ENCODE measurements at regions not wholly inside any gene's neighbourhood (a gene's known extent, or its start where the extent isn't known, plus 50 kb on each side); places are given as distances from the start of the nearest gene placed in this dataset.

DNA sequence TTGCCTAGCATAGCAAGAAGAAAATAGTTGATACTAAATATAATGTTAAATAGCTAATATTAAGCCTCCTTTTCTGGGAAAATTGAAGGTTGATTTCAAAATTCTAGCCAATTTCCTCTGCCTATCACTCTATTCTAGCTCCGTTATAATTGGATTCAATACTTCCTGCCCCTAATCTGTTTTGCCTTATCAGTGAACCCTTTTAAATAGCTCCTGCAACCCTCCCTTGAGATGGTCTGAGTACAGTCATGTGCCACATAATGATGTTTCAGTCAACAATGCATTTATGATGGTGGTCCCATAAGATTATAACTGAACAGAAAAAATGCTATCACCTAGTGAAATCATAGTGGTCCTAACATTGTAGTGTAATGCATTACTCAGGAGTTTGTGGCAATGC lies 79.7 kb upstream of the PBX1 start:
- no peak overlapping the region for H3K4me2 ChIP-seq (ENCODE audit: insufficient read depth, low read length)
- no peak for FAIRE-seq
- H3K9ac ChIP-seq (ENCODE audit: insufficient read depth in 1 of 2, low read depth in 2 of 2, low read length in 2 of 2), result no peak overlapping the region
- H3K9me3 ChIP-seq (replicated peaks; ENCODE audit: control insufficient read depth, insufficient read depth, low read depth, low read length), result no peaks in the 10 kb centered on the region
- H2AFZ ChIP-seq (ENCODE audit: low read depth, low read length), result no peak overlapping the region
- no peaks in the 10 kb centered on the region for H3K36me3 ChIP-seq (ENCODE audit: control insufficient read depth, insufficient read depth, low read length)
- H4K20me1 ChIP-seq (replicated peaks; ENCODE audit: control insufficient read depth, insufficient read depth, low read length), result no peaks in the 10 kb centered on the region
- in situ Hi-C loops (cut with MboI), result no loop called here
- TF ChIP-seq ZNF133 (CRISPR knock-in tag; IDR thresholded peaks at IDR 0.05), result no peak
- TF ChIP-seq EGR1 (conservative IDR thresholded peaks at IDR 0.05), result no peak
- no peak for TF ChIP-seq FOXP1 (CRISPR knock-in tag; IDR thresholded peaks at IDR 0.05)
- no peak for TF ChIP-seq CBX1 (IDR thresholded peaks at IDR 0.05; ENCODE audit: low read depth)
- no peak for TF ChIP-seq NFE2L1 (tag; IDR thresholded peaks at IDR 0.05; ENCODE audit: borderline replicate concordance, low read depth)
- no peak for TF ChIP-seq SRF (CRISPR knock-in tag; IDR thresholded peaks at IDR 0.05)
- TF ChIP-seq, protein P1, sequence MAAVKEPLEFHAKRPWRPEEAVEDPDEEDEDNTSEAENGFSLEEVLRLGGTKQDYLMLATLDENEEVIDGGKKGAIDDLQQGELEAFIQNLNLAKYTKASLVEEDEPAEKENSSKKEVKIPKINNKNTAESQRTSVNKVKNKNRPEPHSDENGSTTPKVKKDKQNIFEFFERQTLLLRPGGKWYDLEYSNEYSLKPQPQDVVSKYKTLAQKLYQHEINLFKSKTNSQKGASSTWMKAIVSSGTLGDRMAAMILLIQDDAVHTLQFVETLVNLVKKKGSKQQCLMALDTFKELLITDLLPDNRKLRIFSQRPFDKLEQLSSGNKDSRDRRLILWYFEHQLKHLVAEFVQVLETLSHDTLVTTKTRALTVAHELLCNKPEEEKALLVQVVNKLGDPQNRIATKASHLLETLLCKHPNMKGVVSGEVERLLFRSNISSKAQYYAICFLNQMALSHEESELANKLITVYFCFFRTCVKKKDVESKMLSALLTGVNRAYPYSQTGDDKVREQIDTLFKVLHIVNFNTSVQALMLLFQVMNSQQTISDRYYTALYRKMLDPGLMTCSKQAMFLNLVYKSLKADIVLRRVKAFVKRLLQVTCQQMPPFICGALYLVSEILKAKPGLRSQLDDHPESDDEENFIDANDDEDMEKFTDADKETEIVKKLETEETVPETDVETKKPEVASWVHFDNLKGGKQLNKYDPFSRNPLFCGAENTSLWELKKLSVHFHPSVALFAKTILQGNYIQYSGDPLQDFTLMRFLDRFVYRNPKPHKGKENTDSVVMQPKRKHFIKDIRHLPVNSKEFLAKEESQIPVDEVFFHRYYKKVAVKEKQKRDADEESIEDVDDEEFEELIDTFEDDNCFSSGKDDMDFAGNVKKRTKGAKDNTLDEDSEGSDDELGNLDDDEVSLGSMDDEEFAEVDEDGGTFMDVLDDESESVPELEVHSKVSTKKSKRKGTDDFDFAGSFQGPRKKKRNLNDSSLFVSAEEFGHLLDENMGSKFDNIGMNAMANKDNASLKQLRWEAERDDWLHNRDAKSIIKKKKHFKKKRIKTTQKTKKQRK (IDR thresholded peaks at IDR 0.05; ENCODE audit: borderline replicate concordance, low read depth, low read length), result no peak
- TF ChIP-seq, protein P2, sequence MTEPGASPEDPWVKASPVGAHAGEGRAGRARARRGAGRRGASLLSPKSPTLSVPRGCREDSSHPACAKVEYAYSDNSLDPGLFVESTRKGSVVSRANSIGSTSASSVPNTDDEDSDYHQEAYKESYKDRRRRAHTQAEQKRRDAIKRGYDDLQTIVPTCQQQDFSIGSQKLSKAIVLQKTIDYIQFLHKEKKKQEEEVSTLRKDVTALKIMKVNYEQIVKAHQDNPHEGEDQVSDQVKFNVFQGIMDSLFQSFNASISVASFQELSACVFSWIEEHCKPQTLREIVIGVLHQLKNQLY (CRISPR knock-in tag; conservative IDR thresholded peaks at IDR 0.05), result no peak
- no peak for TF ChIP-seq NCOA4 (IDR thresholded peaks at IDR 0.05; ENCODE audit: partially characterized antibody)
- no peak for TF ChIP-seq E2F3 (CRISPR knock-in tag; IDR thresholded peaks at IDR 0.05)
- TF ChIP-seq ASH1L (IDR thresholded peaks at IDR 0.05; ENCODE audit: borderline replicate concordance, low read depth, partially characterized antibody), result no peak
- ChIA-PET POLR2A (no interaction called here), CTCF (ENCODE audit: low intra/inter-chr PET ratio) (no interaction called here)
- no peak for ATAC-seq
- DNase-seq (ENCODE audit: extremely low read depth in 1 of 4, low spot score in 3 of 4), result no peak
- WGBS (ENCODE audit: insufficient coverage, low coverage, missing lambda C conversion rate), result 0% methylated on average over 1 of the region's 1 CpG
- no peaks in the 10 kb centered on the region for H3K9me1 ChIP-seq (ENCODE audit: control insufficient read depth, insufficient read depth, low read length)
- no peak overlapping the region for H3K27ac ChIP-seq (ENCODE audit: extremely low read depth, low read depth, low read length)
- no peak overlapping the region for H3K4me3 ChIP-seq
- no peaks in the 10 kb centered on the region; a peak in 1 of 5 replicates for H3K27me3 ChIP-seq (ENCODE audit: control insufficient read depth in 2 of 2, insufficient read depth in 2 of 2, low read length in 2 of 2)
- no peaks in the 10 kb centered on the region for H3K79me2 ChIP-seq (ENCODE audit: control insufficient read depth, insufficient read depth, low read length)
- intact Hi-C loops (cut with micrococcal nuclease), result no loop called here
- no TSS peak for BruUV-seq (replicated peaks)
- no peaks in the 10 kb centered on the region for H3K4me1 ChIP-seq (replicated peaks in 1 of 2; ENCODE audit: control insufficient read depth in 2 of 2, insufficient read depth in 2 of 2, low read length in 2 of 2)

Measured in K562 (cell line).